ENCODE measurements at regions not wholly inside any gene's neighbourhood (a gene's known extent, or its start where the extent isn't known, plus 50 kb on each side); places are given as distances from the start of the nearest gene placed in this dataset.

- TF ChIP-seq HDAC6 (IDR thresholded peaks at IDR 0.05; ENCODE audit: low read depth, low read length) (no peak), TBP (IDR thresholded peaks at IDR 0.05; ENCODE audit: low read depth, low read length) (no peak)
Observed at GRCh38 chr2:187708272-187708671, 154.0 kb upstream of the TFPI start (continued).

All from H1 (cell line).